H1 (cell line): ENCODE measurements at regions not wholly inside any gene's neighbourhood (a gene's known extent, or its start where the extent isn't known, plus 50 kb on each side); places are given as distances from the start of the nearest gene placed in this dataset.

ENCODE experiments used
- CHD2 ChIP-seq: IDR thresholded peaks from 2 replicates; pipeline ENCODE4 v1.6.1; 2012; ENCODE audit warnings: low read length, improper control_type of control experiment
- CTCF ChIP-seq, 3 experiments: IDR thresholded peaks; 1 replicate in 2 of 3; 2 replicates in 1 of 3; pipeline versions ENCODE4 v1.5.1 to v1.6.1; 2011; ENCODE audit warnings: low read length in 3 of 3, mild to moderate bottlenecking in 3 of 3, inconsistent platforms in 2 of 3, low read depth in 1 of 3, moderate library complexity in 1 of 3; ENCODE audit not compliant: insufficient read depth in 1 of 3; ENCODE audit errors: control extremely low read depth in 1 of 3
- E2F6 ChIP-seq: IDR thresholded peaks from 2 replicates; pipeline ENCODE4 v1.6.1; 2012; ENCODE audit warnings: inconsistent platforms
- EP300 ChIP-seq, 2 experiments: IDR thresholded peaks; 1 replicate in 1 of 2; 2 replicates in 1 of 2; pipeline ENCODE4 v1.6.1; 2011 to 2012; ENCODE audit warnings: low read depth in 2 of 2, low read length in 2 of 2, mild to moderate bottlenecking in 2 of 2, borderline replicate concordance in 1 of 2, inconsistent platforms in 1 of 2, moderate library complexity in 1 of 2
- EZH2 ChIP-seq: fragments of 200-600 bp; sonication (generic); IDR thresholded peaks from 2 replicates; pipeline ENCODE4 v1.7.1; 2012; ENCODE audit warnings: low read depth, mild to moderate bottlenecking, moderate library complexity, low read length, inconsistent platforms; ENCODE audit not compliant: severe bottlenecking
- GTF2F1 ChIP-seq: IDR thresholded peaks from 2 replicates; pipeline ENCODE4 v1.6.1; 2012; ENCODE audit warnings: low read depth, low read length, improper control_type of control experiment, borderline replicate concordance
- HDAC2 ChIP-seq, 2 experiments: fragments of 300-600 bp in 1 of 2; sonication (generic) in 1 of 2; IDR thresholded peaks; 2 replicates each; pipeline ENCODE4 v1.6.1; 2011 to 2012; ENCODE audit warnings: low read depth in 2 of 2, low read length in 2 of 2, mild to moderate bottlenecking in 2 of 2, moderate library complexity in 2 of 2, borderline replicate concordance in 1 of 2, inconsistent platforms in 1 of 2
- KDM1A ChIP-seq: fragments of 200-600, 300-600 bp; sonication (generic); IDR thresholded peaks from 2 replicates; pipeline ENCODE4 v1.7.1; 2016; ENCODE audit warnings: mild to moderate bottlenecking, low read length, borderline replicate concordance
- POLR2A ChIP-seq, 2 experiments: IDR thresholded peaks; 1 replicate in 1 of 2; 2 replicates in 1 of 2; pipeline ENCODE4 v1.6.1; 2011; ENCODE audit warnings: low read depth in 2 of 2, low read length in 2 of 2, mild to moderate bottlenecking in 2 of 2; ENCODE audit errors: control extremely low read depth in 1 of 2
- RAD21 ChIP-seq, 2 experiments: IDR thresholded peaks in 1 of 2; conservative IDR thresholded peaks in 1 of 2; 2 replicates each; pipeline ENCODE4 v1.6.1; 2011; ENCODE audit warnings: low read depth in 2 of 2, low read length in 2 of 2, improper control_type of control experiment in 1 of 2, inconsistent platforms in 1 of 2, mild to moderate bottlenecking in 1 of 2, moderate library complexity in 1 of 2
- SP1 ChIP-seq: IDR thresholded peaks from 2 replicates; pipeline ENCODE4 v1.6.1; 2011; ENCODE audit warnings: low read depth, low read length
- TCF12 ChIP-seq: IDR thresholded peaks from 2 replicates; pipeline ENCODE4 v1.6.1; 2011; ENCODE audit warnings: low read depth, mild to moderate bottlenecking, low read length
- USF2 ChIP-seq: IDR thresholded peaks from 2 replicates; pipeline ENCODE4 v1.6.1; 2011; ENCODE audit warnings: low read length, improper control_type of control experiment
- TF ChIP-seq, protein P1 (sequence below): IDR thresholded peaks from 2 replicates; pipeline ENCODE4 v1.6.1; 2011; ENCODE audit warnings: low read depth, mild to moderate bottlenecking, low read length; ENCODE audit not compliant: insufficient read depth

- no peak for TF ChIP-seq POLR2A (IDR thresholded peaks at IDR 0.05; ENCODE audit: control extremely low read depth in 1 of 2, low read depth in 2 of 2, low read length in 2 of 2)
- TF ChIP-seq E2F6 = no peak
- TF ChIP-seq SP1 = no peak
- TF ChIP-seq KDM1A = no peak
- TF ChIP-seq USF2 = no peak
- no peak for TF ChIP-seq CTCF (IDR thresholded peaks at IDR 0.05; ENCODE audit: control extremely low read depth in 1 of 3, insufficient read depth in 1 of 3, low read depth in 1 of 3, low read length in 3 of 3)
- TF ChIP-seq GTF2F1 = no peak
- TF ChIP-seq HDAC2 (IDR thresholded peaks at IDR 0.05; ENCODE audit: borderline replicate concordance in 1 of 2, low read depth in 2 of 2, low read length in 2 of 2) = no peak
- no peak for TF ChIP-seq TCF12
- no peak for TF ChIP-seq RAD21 (IDR thresholded peaks at IDR 0.05 in 1 of 2, conservative IDR thresholded peaks at IDR 0.05 in 1 of 2; ENCODE audit: low read depth in 2 of 2, low read length in 2 of 2)
- no peak for TF ChIP-seq EP300 (IDR thresholded peaks at IDR 0.05; ENCODE audit: borderline replicate concordance in 1 of 2, low read depth in 2 of 2, low read length in 2 of 2)
- no peak for TF ChIP-seq EZH2
- no peak for TF ChIP-seq CHD2
- TF ChIP-seq, protein P1, sequence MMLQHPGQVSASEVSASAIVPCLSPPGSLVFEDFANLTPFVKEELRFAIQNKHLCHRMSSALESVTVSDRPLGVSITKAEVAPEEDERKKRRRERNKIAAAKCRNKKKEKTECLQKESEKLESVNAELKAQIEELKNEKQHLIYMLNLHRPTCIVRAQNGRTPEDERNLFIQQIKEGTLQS = no peak
These were observed 1621.5 kb upstream of the FLRT2 start for GRCh38 chr14:83908419-83908818.
